C1 segment of cervical spinal cord (tissue), 14 donors: ENCODE measurements at regions not wholly inside any gene's neighbourhood (a gene's known extent, or its start where the extent isn't known, plus 50 kb on each side); places are given as distances from the start of the nearest gene placed in this dataset.
"Not testable (repeated sequence)": the region's sequence is repeated elsewhere in the genome, so short reads cannot be mapped to it uniquely, and the experiment has no call there.

Experiments used
- DNase-seq, 14 donors: peaks; one replicate each; lab custom pipeline; 2025; lab: John Stamatoyannopoulos, UW

DNA sequence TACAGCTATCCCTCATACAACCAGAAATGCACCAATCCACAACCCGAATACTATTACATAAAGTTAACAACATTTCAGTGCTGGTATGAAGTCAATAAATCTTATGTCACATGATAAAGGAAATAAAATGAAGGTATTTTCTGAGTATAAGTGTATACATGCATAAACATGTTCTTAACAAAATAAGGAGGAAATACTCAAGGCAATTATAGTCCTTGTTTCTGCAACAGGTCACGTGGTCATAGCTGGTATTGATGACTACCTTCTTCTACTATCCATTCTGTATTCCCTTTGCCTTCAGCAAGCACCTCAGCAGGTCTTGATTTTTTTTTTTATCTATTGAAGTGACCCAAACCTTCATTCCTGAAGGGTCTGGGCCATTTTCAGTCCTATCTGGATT is 675.6 kb downstream of the RPL10L start:
- no peak for DNase-seq

DNA sequence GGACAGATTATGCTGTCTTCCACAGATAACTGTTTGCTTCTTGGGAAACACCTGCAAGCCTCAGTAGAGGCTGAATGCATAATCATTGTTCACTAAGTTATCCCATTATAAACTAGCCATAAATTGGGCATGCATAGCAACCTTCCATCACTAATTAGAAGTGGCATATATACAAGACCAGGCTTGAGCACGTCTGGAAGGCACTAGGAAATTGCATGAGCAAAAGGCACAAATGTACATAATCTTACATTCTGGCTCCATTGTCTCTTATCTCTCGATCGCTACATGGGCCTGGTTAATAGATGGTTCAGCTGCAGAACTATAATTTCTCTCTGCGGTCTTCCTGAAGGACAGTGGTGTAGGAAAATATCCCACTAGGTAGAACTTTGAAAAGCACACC is 679.2 kb downstream of the RPL10L start:
- DNase-seq: no peak

DNA sequence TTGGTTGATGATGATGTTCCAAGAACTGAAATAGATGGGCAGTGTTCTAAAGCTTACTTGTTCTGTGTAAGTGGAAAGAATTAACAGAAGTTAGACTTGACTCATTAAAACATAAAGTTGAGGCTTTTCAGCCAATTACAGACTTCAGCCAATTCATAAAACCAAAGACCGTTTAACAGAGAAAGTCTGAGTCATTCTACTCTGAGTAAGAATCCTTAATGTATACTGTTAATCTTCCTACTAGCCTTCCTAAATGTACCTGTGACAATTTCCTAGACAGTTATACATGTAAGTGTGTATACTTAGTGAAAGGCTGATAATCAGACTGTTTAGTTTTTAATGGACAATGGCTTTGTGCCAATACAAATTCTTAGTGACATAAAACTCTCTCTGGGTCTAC is 681.0 kb downstream of the RPL10L start:
- no peak for DNase-seq

DNA sequence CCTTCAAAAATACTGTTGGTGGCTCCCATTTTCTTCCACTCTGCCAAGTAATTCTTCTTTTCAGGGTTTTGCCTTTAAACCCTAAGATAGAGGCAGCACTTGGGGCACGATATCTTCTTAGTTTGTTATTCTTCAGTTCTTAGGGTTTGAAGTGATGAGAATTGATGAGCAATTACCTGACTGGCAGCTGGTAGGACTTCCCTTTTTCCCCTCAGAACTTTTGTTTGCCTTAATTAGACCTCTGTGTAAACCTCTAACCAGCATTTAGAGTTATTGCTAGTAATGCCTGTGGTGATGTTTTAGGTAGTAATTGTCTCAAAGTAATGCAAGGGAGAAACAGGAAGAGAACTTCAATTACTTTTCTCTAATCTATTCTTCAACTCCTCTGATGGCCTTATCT is 683.5 kb downstream of the RPL10L start:
- DNase-seq: no peak

DNA sequence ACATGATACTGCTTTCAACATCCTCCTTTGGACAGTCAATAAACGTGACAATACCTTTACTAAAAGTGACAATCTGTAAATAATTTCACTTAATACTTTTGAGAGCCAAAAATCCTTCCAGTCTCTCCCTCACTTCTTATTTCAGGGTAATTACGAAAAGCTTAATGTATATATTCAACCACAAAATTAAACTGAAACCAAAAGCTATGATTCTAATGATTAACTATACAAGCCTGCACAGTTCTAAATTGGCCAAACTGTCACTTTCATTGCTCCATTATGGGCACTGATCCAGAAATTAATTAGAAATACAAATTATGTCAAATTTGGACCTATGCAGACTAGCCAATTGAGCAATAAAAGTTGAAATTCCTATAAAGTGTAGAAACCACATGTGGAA is 696.5 kb upstream of the MIS18BP1 start:
- DNase-seq: no peak

DNA sequence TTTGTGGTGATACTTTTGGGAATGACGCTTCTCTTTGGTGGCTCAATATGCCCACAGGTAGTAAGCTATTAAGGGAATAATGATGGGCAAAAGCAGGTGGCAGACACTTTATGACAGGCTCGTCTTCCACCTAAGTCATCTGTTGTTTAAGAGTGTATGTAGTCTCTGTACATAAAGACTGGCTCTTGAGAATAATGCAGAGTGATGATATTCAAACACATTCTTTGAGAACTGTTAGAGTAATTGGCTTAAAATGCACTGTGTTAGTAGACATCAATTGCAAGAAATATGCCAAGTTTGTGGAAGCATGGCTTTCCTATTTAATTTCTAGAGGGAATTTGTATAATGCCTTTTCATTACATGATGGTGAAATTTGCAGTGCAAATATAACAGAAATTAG is 694.8 kb upstream of the MIS18BP1 start:
- DNase-seq: no peak

DNA sequence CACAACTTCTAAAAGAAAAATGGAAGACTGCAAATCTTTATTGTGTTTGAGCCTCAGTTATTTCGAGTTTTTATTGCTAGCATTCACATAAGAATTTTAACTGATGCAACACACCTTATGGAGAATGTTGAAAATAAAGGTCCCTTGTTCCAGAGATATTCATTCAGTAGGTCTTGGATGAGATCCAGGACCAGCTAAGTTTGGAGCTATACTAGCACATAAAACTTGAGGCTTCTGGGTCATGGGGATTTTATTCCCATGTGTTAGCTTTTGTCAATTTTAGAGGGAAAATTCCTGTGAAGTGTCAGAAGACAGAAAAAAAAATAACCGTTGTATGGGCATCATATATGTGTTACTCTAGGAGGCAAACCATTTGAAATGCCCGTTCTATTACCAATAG is 693.2 kb upstream of the MIS18BP1 start:
- no peak for DNase-seq

DNA sequence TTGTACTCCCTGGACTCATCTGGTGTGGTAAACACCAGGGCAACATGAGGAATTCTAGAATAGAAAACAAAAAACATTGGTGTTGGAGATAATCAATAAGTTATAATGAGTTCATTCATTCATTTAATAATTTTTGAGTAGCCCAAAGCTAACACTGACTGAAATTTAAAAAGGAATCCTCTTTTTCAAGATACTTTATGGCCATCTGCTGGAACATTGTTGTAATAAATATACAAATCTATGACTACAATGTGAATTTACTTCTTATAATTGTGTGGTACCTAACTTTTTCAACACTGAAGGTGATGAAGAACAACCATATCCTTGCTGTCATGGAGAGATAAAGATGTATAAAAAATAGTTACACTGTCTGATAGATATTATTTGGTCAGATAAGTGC is 687.3 kb upstream of the MIS18BP1 start:
- DNase-seq: no peak

DNA sequence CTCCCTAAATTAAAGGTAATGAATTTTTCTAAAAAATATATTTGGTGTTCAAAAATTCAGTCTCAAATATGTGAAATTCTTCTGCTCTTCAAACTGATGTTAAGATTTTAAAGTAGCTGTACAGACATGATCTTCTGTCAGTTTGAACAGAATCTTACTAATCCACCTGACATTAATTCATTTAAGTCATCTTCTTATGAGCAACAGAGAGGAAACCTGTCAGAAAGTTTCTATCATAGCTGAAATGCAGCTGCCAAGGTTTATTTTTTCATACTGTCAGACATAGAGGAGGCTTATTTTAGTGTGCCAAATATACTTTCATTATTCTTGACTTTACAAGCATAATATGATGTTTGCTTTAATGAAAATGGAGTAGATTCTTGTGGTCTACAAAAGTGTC is 686.6 kb upstream of the MIS18BP1 start:
- DNase-seq: no peak

DNA sequence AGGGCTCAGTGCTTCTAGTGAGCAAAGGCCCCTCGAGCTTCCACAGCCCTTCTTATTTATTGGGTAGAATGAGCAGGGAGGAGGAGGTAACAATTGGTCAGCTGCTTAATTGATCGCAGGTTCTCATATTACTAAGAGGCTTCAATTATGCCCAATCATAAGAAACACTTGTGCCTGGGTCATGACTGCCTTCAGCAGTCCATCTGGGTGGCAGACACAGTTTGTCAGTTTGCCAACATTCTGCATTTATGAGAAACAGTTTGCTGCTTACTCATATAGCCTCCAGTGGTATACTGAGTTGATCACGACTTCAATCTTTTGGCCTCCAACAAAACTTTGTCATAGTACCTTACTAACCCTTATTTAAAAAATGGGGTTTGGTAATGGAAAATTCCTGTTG is 667.0 kb upstream of the MIS18BP1 start:
- not testable (repeated sequence) for DNase-seq

DNA sequence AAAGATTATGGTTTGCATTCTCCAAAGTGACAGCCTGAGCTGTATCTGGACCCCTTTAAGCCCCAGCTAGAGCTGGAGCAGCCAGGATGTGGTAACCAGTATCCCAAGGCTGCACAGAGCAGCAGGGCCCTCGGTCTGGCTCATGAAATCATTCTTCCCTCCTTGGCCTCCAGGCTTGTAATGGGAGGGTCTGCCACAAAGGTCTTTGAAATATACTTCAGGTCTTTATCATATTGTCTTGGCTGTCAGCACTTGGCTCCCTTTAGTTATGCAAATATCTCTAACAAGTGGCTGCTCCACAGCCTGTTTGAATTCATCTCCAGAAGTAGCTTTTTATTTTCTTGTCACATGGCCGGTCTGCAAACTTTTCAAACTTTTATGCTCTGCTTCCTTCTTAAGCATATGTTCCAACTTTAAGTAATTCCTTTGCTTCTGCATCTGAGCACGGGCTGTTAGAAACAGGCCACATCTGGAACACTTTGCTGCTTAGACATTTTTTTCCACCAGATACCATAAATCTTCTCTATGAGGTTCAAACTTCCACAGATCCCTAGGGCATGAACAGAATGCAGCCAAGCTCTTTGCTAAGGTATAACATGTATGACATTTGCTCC is 663.4 kb upstream of the MIS18BP1 start:
- DNase-seq: no peak

DNA sequence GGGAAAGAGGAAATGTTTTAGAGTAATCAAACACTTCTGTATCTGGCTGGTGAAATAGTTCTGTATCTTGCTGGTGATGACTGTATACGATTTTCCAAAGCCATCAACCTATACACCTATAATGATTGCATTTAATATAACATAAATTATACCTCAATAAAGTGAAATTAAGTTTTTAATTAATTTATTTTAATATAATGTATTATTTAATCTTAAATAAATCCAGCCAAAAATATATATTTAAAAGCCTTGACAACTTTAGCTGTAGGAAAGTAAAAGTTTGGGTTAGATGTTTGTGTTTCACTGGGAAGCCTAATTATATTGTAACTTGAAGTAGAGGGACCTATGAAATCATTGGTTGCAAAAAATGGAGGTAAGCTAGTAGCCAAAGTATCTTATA is 654.8 kb upstream of the MIS18BP1 start:
- DNase-seq: no peak

DNA sequence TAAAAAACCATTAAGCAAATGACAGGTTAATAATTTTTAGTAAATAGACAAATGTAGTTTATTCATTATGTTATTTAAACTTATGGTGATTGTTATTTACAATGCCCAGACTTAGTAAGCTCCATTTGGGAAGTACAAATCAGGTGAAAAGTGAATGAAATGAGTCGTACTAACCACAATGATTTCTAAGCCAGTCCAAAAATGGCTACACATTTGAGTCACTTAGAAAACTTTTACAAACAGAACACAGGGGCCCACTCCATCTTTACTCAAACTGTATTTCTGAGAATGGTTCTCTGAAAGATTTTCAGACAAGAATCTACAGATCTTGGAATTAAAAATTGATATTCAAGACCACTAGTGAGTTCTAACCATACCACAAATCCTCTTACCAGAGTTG is 653.3 kb upstream of the MIS18BP1 start:
- no peak for DNase-seq

DNA sequence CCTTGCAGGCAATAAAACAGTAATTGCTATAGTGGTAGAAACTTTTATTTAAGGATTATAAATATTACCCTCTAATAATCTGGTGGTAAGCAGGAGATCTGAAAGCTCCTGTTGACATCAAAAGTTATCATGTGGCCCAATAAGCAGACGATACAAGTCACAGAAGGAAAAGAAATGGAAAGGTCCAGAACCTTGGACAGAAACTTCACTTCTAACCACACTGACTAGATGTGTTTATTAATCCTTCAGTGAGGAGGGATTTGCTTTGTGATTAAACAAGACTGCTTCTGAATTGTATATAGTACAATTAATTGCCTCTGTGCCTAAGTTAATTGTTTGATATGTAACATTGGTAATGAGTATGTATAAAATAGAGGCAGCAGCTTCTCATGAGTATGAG is 652.7 kb upstream of the MIS18BP1 start:
- no peak for DNase-seq

DNA sequence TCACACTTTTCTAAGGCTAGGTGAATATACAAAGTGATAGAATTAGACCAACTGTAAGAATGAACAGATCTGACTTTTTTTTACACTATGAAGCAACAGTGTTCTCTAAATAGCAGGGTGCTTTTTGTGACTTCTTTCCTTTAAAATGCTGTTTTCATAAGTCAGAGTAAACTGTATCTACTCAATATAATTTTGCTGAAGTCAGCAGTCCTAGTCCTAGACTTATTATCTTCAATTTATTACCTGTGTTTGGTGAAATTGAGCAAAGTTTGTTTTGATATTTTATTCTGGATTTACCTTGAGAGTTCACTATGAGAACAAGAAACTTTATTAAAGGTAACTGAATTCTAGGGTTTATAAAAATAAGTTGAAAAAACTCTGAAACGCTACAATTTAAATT is 651.3 kb upstream of the MIS18BP1 start:
- DNase-seq: no peak

DNA sequence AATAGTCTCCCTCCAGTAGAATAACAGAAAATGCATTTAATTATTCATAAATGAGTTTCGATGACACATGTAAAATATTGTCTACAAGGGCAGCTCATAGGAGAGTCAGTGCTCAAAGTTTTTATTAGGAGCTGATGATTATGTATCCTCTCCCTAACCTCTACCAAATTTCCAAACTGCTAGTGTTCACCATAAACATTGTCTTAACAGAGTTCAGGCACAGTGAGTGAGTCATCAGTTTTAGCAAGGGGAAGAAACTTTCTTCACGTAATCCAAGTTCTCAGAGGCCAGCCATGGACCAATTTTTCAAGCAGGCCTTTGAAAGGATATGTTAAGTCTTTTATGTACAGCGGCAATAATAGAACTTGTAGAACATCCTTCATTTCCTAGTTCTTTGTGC is 649.2 kb upstream of the MIS18BP1 start:
- DNase-seq: no peak

DNA sequence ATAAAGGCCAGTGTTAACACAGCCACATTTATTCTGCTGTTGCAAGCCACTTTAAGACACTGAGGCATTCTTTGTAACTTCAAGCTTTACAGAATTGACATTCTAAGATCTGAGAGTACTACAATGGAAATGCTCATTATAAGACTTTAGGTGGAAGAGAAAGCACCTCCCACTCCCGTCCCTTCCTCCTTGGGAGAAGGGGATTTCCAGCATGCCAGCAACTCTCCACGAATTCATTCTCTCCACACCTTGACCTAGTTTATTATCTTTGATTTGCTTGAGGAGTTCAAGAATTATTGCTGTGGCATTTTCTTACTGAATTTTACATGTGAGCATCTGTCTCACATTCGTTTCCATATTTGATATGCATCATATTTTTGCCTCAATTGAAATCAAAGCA is 644.4 kb upstream of the MIS18BP1 start:
- no peak for DNase-seq

DNA sequence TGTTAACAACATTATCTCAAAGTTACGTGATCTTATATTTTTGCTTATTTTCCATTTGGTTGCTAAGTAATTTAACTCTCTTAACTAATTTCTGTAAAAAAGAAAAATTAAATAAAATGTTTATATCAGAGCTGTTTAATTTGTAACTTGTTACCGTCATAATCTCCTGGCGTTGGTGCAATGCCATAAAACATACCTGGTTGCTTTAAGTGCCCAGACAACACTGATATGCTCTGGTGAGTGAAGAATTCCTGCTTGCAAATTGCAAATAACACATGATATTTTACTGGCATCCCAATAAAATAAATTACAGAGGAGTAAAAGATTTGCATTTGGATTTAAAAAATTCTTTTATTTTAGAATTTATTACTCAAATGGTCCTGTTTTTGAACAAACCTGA is 640.1 kb upstream of the MIS18BP1 start:
- no peak for DNase-seq

DNA sequence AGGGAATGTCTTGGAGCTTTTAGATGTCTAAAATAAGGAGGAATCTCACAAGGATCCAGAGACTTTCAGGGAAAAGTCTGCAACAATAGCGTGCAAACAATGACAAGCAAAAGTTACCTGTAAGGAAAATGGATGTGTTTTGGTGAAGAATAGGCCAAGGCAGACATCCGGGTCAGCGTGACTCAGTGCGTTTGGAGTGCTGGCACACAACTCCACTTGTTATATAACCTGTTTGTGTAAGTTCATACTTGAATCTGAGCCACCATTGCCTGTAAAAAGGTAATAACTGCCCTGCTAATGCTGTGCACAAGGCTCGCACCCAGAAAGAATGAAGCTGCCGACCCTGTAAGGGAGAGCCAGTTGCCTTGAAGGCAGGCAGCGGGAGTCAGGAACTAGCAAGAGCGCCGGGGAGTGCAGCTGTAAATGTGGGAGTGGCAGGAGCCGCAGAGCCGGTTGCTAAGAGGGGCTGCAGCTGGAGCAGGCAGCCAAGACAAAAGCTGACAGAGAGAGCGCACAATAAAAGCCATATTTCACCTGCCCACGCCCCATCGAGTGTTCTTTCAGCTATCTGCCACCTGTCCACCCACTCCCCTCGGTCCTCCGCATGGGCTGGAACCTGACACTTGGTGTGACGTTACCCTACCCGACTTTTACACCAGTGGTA is 638.5 kb upstream of the MIS18BP1 start:
- no peak for DNase-seq

DNA sequence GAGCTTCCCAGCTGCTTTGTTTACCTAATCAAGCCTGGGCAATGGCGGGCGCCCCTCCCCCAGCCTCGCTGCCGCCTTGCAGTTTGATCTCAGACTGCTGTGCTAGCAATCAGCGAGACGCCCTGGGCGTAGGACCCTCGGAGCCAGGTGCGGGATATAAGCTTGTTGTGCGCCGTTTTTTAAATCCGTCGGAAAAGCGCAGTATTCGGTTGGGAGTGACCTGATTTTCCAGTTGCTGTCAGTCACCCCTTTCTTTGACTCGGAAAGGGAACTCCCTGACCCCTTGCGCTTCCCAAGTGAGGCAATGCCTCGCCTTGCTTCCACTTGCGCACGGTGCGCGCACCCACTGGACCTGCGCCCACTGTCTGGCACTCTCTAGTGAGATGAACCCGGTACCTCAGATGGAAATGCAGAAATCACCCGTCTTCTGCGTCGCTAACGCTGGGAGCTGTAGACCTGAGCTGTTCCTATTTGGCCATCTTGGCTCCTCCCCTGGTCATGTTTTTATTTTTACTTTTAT is 635.8 kb upstream of the MIS18BP1 start:
- not testable (repeated sequence) for DNase-seq

DNA sequence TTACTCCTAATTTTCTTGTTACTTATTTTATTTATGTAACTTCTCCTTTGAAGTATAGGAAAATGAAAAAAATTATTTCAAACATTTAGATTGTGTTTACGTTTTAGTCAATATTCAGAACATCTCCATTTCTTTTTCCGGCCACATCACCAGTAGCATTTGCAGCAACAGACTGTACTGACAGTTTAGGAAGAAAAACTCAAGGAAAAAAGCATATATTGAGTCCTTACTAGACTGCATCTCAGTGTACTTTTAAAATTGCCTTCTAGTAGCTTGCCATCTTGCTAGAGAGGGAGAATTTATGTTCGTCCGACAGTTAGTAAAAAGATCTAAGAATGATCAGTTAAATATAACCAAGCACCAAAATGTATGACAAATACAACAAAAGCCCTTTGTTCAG is 625.0 kb upstream of the MIS18BP1 start:
- no peak for DNase-seq

DNA sequence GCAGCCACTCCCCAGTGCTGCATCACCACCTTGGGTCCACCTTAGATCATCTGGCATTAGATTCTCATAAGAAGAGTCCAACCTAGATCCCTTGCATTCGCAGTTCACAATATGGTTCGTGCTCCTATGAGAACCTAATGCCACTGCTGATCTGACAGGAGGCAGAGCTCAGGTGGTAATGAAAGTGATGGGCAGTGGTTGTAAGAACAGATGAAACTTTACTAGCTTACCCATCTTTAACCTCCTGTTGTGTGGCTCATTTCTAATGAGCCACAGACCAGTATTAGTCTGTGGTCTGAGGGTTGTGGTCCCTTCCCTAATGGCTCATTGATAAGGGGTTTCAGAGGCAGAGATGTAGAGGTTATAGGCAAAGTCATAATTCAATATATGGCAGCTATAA is 615.9 kb upstream of the MIS18BP1 start:
- no peak for DNase-seq

DNA sequence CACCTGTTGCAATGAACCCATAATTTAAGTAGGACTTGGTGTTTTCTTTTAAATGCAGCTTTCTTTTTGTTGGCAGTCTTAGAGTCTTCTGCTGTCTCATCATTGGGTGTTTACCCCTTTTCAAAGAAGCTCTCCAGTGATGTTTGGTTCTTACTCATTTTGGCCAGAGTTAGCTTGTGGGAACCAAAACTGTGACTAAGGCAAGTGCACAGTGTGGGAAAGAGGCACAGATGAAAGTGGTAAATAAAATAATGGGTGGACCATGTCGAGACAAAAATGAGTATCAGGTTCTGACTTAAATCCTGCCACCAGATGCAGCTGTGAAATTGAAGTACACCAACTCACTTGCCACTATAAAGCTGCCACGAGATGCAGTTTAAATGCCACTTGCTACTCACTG is 615.4 kb upstream of the MIS18BP1 start:
- DNase-seq: no peak
